ENCODE measurements at regions not wholly inside any gene's neighbourhood (a gene's known extent, or its start where the extent isn't known, plus 50 kb on each side); places are given as distances from the start of the nearest gene placed in this dataset.
"Not testable (repeated sequence)": the region's sequence is repeated elsewhere in the genome, so short reads cannot be mapped to it uniquely, and the experiment has no call there.

DNA sequence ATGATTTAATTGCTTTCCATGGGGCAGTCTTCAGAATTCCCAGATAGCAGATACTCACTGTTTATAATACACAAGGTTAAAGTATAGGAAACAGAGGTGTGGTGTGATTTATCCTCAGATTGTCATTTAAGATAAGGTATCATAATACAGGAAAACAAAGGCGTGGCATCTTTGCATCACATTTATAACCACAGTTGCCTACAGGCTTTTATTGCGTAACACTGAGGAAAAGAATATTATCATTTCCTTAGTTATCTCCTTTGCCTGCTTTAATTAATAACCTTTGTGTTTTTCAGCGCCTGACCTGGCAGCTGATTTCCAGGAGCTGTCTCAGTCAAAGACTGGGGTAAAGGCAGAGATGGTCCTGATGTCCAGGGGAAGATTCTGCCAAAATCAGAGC lies 68.8 kb downstream of the SSX7 start:
- no peak for DNase-seq (ENCODE audit: extremely low spot score, unreplicated experiment)
- TF ChIP-seq, protein P1, sequence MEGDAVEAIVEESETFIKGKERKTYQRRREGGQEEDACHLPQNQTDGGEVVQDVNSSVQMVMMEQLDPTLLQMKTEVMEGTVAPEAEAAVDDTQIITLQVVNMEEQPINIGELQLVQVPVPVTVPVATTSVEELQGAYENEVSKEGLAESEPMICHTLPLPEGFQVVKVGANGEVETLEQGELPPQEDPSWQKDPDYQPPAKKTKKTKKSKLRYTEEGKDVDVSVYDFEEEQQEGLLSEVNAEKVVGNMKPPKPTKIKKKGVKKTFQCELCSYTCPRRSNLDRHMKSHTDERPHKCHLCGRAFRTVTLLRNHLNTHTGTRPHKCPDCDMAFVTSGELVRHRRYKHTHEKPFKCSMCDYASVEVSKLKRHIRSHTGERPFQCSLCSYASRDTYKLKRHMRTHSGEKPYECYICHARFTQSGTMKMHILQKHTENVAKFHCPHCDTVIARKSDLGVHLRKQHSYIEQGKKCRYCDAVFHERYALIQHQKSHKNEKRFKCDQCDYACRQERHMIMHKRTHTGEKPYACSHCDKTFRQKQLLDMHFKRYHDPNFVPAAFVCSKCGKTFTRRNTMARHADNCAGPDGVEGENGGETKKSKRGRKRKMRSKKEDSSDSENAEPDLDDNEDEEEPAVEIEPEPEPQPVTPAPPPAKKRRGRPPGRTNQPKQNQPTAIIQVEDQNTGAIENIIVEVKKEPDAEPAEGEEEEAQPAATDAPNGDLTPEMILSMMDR (IDR thresholded peaks at IDR 0.05), result no peak
- Mint-ChIP-seq H3K27me3 (ENCODE audit: unreplicated experiment) (no peaks in the 10 kb centered on the region), H3K4me1 (ENCODE audit: unreplicated experiment) (no peaks in the 10 kb centered on the region), H3K9me3 (ENCODE audit: unreplicated experiment) (no peaks in the 10 kb centered on the region), H3K36me3 (ENCODE audit: unreplicated experiment) (no peaks in the 10 kb centered on the region), H3K27ac (ENCODE audit: unreplicated experiment) (no peak overlapping the region), H3K4me3 (ENCODE audit: unreplicated experiment) (no peak overlapping the region)

DNA sequence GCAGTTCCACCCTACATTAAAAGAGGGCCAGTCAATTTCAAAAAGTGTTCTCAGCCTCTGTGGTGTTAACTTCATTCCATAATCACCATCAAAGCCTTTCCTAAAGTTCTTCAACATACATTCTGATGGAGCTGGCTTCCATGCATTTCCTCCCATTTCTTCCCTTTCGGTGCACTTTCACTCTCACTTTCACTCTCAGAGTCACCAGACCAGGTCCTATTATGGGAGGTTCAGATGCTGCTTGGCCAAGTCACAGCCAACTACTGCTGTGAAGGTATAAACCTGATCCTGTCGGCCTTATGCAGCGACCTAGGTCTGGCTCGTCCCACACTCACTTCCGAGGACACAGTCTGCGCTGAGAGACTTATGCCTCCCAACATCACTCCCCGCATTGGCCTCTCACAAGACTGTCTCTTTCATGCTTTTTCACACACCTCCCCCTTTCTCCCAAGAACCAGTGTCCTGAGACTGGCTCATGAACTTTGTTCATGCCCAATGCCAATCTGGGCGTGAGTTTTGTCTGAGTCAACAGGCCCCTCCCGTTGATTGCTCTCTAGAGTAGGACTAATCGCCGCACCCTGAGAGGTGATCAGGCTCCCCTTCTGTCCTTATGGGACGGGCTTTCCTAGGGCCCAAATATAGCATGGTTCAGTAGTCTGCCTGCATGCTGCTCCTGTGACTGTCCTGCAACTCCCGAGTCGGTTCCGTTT lies 60.8 kb upstream of the XAGE1B start:
- no peaks in the 10 kb centered on the region for H3K27me3 Mint-ChIP-seq (ENCODE audit: unreplicated experiment)
- no peak overlapping the region for H3K27ac Mint-ChIP-seq (ENCODE audit: unreplicated experiment)
- no peaks in the 10 kb centered on the region for H3K9me3 Mint-ChIP-seq (ENCODE audit: unreplicated experiment)
- no peaks in the 10 kb centered on the region for H3K4me1 Mint-ChIP-seq (ENCODE audit: unreplicated experiment)
- DNase-seq (ENCODE audit: extremely low spot score, unreplicated experiment), result no peak
- no peak overlapping the region for H3K4me3 Mint-ChIP-seq (ENCODE audit: unreplicated experiment)
- TF ChIP-seq, protein P1 (IDR thresholded peaks at IDR 0.05), result no peak
- no peaks in the 10 kb centered on the region for H3K36me3 Mint-ChIP-seq (ENCODE audit: unreplicated experiment)

DNA sequence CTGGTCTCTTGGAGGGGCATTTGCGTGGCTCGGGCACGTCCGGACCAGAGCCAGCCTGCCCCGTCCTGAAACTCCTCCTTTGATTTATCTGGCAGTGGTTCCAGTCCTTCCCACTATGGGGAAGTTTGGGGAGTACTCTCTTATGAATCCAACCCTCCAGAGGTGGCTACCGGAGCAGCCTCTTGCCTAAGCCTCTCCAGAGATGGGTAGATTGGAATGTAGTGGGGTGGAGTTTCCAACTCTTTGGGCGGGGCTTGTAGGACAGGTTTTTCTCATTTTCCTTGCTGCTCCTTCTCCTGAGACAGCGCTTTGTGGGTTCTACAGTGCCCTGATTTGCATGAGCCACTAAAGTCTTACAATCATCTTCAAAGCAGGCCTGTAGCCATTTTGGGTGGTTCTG lies 60.1 kb upstream of the XAGE1B start:
- no peak overlapping the region for H3K27ac Mint-ChIP-seq (ENCODE audit: unreplicated experiment)
- H3K4me3 Mint-ChIP-seq (ENCODE audit: unreplicated experiment), result no peak overlapping the region
- H3K27me3 Mint-ChIP-seq (ENCODE audit: unreplicated experiment), result no peaks in the 10 kb centered on the region

DNA sequence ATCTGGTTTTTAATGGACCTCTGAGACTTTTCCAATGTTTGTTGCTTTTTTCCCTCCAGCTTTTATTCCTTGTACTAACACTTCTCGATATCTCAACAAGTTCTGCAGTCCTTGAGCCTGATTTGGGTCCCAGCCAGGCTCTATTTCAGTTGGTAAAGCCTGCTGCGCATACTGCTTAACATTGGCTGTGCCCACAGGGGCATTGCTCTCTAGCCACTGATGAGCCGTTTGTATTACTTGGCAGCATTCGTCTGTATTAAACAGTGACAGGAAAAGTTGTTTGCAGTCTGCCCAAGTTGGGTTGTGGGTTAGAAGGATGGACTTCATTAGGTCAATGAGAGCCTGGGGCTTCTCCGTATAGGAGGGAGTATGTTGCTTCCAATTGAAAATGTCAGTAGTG lies 59.6 kb upstream of the XAGE1B start:
- H3K27me3 Mint-ChIP-seq (ENCODE audit: unreplicated experiment), result no peaks in the 10 kb centered on the region
- TF ChIP-seq, protein P1 (IDR thresholded peaks at IDR 0.05), result no peak
- no peak for DNase-seq (ENCODE audit: extremely low spot score, unreplicated experiment)
- no peaks in the 10 kb centered on the region for H3K36me3 Mint-ChIP-seq (ENCODE audit: unreplicated experiment)
- H3K4me3 Mint-ChIP-seq (ENCODE audit: unreplicated experiment), result no peak overlapping the region
- H3K4me1 Mint-ChIP-seq (ENCODE audit: unreplicated experiment), result no peaks in the 10 kb centered on the region
- no peaks in the 10 kb centered on the region for H3K9me3 Mint-ChIP-seq (ENCODE audit: unreplicated experiment)
- no peak overlapping the region for H3K27ac Mint-ChIP-seq (ENCODE audit: unreplicated experiment)

More for the DNA sequence above, 60.1 kb upstream of the XAGE1B start:
- no peak for DNase-seq (ENCODE audit: extremely low spot score, unreplicated experiment)
- Mint-ChIP-seq H3K4me1 (ENCODE audit: unreplicated experiment) (no peaks in the 10 kb centered on the region), H3K36me3 (ENCODE audit: unreplicated experiment) (no peaks in the 10 kb centered on the region), H3K9me3 (ENCODE audit: unreplicated experiment) (no peaks in the 10 kb centered on the region)
- TF ChIP-seq, protein P1 (IDR thresholded peaks at IDR 0.05), result no peak

DNA sequence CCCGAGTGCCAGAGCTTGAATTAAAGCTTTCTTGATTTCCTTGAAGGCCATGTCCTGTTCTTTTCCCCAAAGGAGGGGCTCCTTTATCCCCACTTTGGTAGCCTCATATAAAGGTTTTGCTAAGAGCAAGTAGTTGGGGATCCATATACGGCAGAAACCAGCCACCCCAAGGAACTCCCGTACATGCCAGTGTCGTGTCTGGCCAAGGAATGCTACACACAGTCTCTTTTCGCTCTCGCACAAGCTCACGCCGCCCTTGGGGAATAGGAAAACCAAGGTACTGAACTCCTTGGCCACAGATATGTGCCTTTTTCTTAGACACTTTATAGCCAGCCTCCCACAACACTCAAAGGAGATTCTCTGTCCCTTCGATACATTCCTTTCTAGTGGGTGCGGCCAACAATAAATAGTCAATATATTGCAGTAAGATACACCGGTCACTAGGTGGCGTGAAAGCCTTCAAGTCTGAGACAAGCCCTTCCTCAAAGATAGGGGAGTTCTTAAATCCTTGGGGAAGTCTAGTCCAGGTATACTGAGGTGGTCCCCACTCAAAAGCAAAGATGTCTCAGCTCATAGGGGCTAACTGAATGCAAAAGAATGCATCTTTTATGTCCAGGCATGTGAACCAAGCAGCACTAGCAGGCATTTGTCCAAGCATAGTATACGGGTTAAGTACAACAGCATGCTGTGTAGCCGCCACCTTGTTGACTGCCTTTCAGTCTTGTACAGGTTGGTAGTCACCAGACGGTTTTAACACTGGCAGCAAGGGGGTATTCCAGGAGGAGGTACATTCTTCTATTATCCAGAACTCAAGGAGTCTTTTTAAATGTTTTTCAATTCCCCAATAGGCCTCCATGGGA lies 57.8 kb upstream of the XAGE1B start:
- DNase-seq (ENCODE audit: extremely low spot score, unreplicated experiment), result no peak
- TF ChIP-seq, protein P1 (IDR thresholded peaks at IDR 0.05), result peak; percentile 62
- Mint-ChIP-seq H3K4me3 (ENCODE audit: unreplicated experiment) (no peak overlapping the region), H3K27ac (ENCODE audit: unreplicated experiment) (no peak overlapping the region), H3K9me3 (ENCODE audit: unreplicated experiment) (no peaks in the 10 kb centered on the region), H3K36me3 (ENCODE audit: unreplicated experiment) (no peaks in the 10 kb centered on the region), H3K27me3 (ENCODE audit: unreplicated experiment) (no peaks in the 10 kb centered on the region), H3K4me1 (ENCODE audit: unreplicated experiment) (no peaks in the 10 kb centered on the region)

DNA sequence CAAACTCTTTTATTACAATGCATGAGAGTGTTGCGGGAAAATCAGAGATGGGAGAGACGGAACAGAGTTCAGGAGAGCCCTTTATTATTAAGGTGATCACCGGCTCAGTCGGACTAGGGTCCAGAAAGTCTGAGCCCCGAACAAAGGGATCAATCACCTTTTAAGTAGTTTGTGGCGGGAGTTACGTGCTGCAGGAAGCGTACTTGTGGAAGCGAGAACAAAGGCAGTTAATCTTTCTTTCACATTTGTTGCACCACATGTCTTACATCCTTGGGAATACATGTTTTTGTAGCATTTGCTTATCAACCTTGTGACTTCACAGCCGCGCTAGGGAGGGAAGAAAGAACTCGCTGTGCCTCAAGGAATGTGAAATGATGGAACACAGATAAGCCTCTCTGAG lies 51.3 kb upstream of the XAGE1B start:
- H3K4me1 Mint-ChIP-seq (ENCODE audit: unreplicated experiment); H3K36me3 Mint-ChIP-seq (ENCODE audit: unreplicated experiment); H3K27ac Mint-ChIP-seq (ENCODE audit: unreplicated experiment); DNase-seq (ENCODE audit: extremely low spot score, unreplicated experiment); H3K4me3 Mint-ChIP-seq (ENCODE audit: unreplicated experiment); H3K9me3 Mint-ChIP-seq (ENCODE audit: unreplicated experiment); H3K27me3 Mint-ChIP-seq (ENCODE audit: unreplicated experiment): not testable (repeated sequence)

Data from osteocyte (in vitro differentiated cells).